ENCODE measurements at regions not wholly inside any gene's neighbourhood (a gene's known extent, or its start where the extent isn't known, plus 50 kb on each side); places are given as distances from the start of the nearest gene placed in this dataset.
"Not testable (repeated sequence)": the region's sequence is repeated elsewhere in the genome, so short reads cannot be mapped to it uniquely, and the experiment has no call there.

- no peak overlapping the region for H3K4me3 ChIP-seq (ENCODE audit: low read depth, low read length)
- no peak for TF ChIP-seq CTCF (conservative IDR thresholded peaks at IDR 0.05; ENCODE audit: low read depth, low read length)
- DNase-seq (ENCODE audit: low read depth), result no peak
Observed at GRCh38 chr5:63101870-63102269, 523.3 kb downstream of the LRRC70 start.

- no peak for DNase-seq (ENCODE audit: low read depth)
- no peak overlapping the region for H3K4me3 ChIP-seq (ENCODE audit: low read depth, low read length)
- TF ChIP-seq CTCF (conservative IDR thresholded peaks at IDR 0.05; ENCODE audit: low read depth, low read length), result no peak
Observed at GRCh38 chr5:63097286-63097685, 518.7 kb downstream of the LRRC70 start.

GRCh38 chr5:63094730-63095129 lies 516.1 kb downstream of the LRRC70 start:
- H3K4me3 ChIP-seq (ENCODE audit: low read depth, low read length), result no peak overlapping the region
- TF ChIP-seq CTCF (conservative IDR thresholded peaks at IDR 0.05; ENCODE audit: low read depth, low read length), result no peak
- no peak for DNase-seq (ENCODE audit: low read depth)

GRCh38 chr5:63089147-63089546 lies 510.5 kb downstream of the LRRC70 start:
- H3K4me3 ChIP-seq (ENCODE audit: low read depth, low read length), result no peak overlapping the region
- DNase-seq (ENCODE audit: low read depth), result no peak
- TF ChIP-seq CTCF (conservative IDR thresholded peaks at IDR 0.05; ENCODE audit: low read depth, low read length), result no peak

- no peak overlapping the region for H3K4me3 ChIP-seq (ENCODE audit: low read depth, low read length)
- TF ChIP-seq CTCF (conservative IDR thresholded peaks at IDR 0.05; ENCODE audit: low read depth, low read length), result no peak
- no peak for DNase-seq (ENCODE audit: low read depth)
Observed at GRCh38 chr5:63085561-63085960, 506.9 kb downstream of the LRRC70 start.

- not testable (repeated sequence) for H3K4me3 ChIP-seq (ENCODE audit: low read depth, low read length); DNase-seq (ENCODE audit: low read depth)
Observed at GRCh38 chr5:63083689-63084088, 505.1 kb downstream of the LRRC70 start.

GRCh38 chr5:63081402-63081801 lies 502.8 kb downstream of the LRRC70 start:
- no peak for DNase-seq (ENCODE audit: low read depth)
- H3K4me3 ChIP-seq (ENCODE audit: low read depth, low read length), result no peak overlapping the region
- TF ChIP-seq CTCF (conservative IDR thresholded peaks at IDR 0.05; ENCODE audit: low read depth, low read length), result no peak

GRCh38 chr5:63070001-63070400 lies 491.4 kb downstream of the LRRC70 start:
- no peak for DNase-seq (ENCODE audit: low read depth)
- TF ChIP-seq CTCF (conservative IDR thresholded peaks at IDR 0.05; ENCODE audit: low read depth, low read length), result no peak
- H3K4me3 ChIP-seq (ENCODE audit: low read depth, low read length), result no peak overlapping the region

All from epithelial cell of proximal tubule (primary cell).